ENCODE measurements at regions not wholly inside any gene's neighbourhood (a gene's known extent, or its start where the extent isn't known, plus 50 kb on each side); places are given as distances from the start of the nearest gene placed in this dataset.

DNA sequence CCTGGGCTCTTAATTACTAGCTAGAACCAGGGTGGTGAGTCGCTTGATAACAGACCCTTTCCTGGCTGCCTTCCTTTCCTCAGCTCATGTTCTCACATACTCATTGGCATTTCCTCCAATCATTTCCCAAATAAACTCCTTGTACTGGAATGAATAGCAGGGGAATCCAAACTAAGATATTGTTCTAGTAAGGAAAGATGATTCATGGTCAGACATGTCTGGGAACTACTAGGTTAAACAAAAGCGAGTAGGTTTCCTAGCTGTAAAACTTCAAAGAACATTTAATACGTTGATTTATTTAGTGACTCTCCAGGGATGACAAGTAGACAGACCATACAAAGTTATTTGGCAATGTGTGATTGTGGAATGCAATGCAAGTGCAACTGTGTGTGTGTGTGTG is 121.2 kb upstream of the KCNJ6 start:
- WGBS (ENCODE audit: insufficient coverage, insufficient replicate concordance, low lambda C conversion rate, missing lambda C conversion rate) = 34% methylated on average over 3 of the region's 3 CpGs
- H3K27me3 ChIP-seq (replicated peaks in 1 of 2; ENCODE audit: control insufficient read depth in 2 of 2, insufficient read depth in 2 of 2, low read length in 1 of 2) = no peaks in the 10 kb centered on the region
- no peak for FAIRE-seq
- intact Hi-C loops (cut with micrococcal nuclease; ENCODE audit: unreplicated experiment) (no loop called here), in situ Hi-C loops (cut with MboI) (no loop called here)
- no peak overlapping the region for H3K4me2 ChIP-seq (ENCODE audit: control insufficient read depth, insufficient read depth)
- H3K27ac ChIP-seq (ENCODE audit: control insufficient read depth, insufficient read depth) = no peak overlapping the region
- no peak for DNase-seq (ENCODE audit: low read depth, low spot score)
- no peaks in the 10 kb centered on the region for H3K36me3 ChIP-seq (ENCODE audit: control insufficient read depth in 2 of 2, insufficient read depth in 2 of 2, low read length in 1 of 2)
- ChIA-PET RAD21 (ENCODE audit: unreplicated experiment) (no interaction called here), POLR2A (no interaction called here), CTCF (interaction anchor here (1.3 kb wide), 1 partner anchor 90 kb away, joined by 3 read pairs; no protein-coding TSS in a partner anchor), SMC1A (ENCODE audit: uncharacterized antibody, unreplicated experiment) (interaction anchor here (0.6 kb wide), 1 partner anchor 22 kb away, joined by 3 read pairs; no protein-coding TSS in a partner anchor)
- no peak for ATAC-seq
- no peaks in the 10 kb centered on the region for H4K20me1 ChIP-seq (ENCODE audit: control insufficient read depth, insufficient read depth)
- H3K4me1 ChIP-seq (ENCODE audit: control insufficient read depth, insufficient read depth, low read length) = no peaks in the 10 kb centered on the region
- H3K9me3 ChIP-seq (replicated peaks; ENCODE audit: control insufficient read depth, insufficient read depth, low read length) = no peaks in the 10 kb centered on the region
- no peak overlapping the region for H3K4me3 ChIP-seq
- no peaks in the 10 kb centered on the region for H3K79me2 ChIP-seq (ENCODE audit: control insufficient read depth, insufficient read depth, low read length)
- H2AFZ ChIP-seq (ENCODE audit: control insufficient read depth, low read depth, low read length) = no peak overlapping the region
- no TSS peak for BruUV-seq (replicated peaks)
- no peak overlapping the region for H3K9ac ChIP-seq (ENCODE audit: control insufficient read depth, insufficient read depth, low read length)
- no peak for TF ChIP-seq ETV6 (conservative IDR thresholded peaks at IDR 0.05 in 1 of 2, IDR thresholded peaks at IDR 0.05 in 1 of 2; ENCODE audit: borderline replicate concordance in 1 of 2, low read depth in 1 of 2)
- TF ChIP-seq EZH2 (IDR thresholded peaks at IDR 0.05; ENCODE audit: borderline replicate concordance, control insufficient read depth, low read depth, low read length) = no peak
- no peak for TF ChIP-seq YY1 (IDR thresholded peaks at IDR 0.05; ENCODE audit: low read depth, low read length)
- TF ChIP-seq SPI1 (IDR thresholded peaks at IDR 0.05; ENCODE audit: borderline replicate concordance, insufficient read depth, low read depth, low read length) = no peak
- TF ChIP-seq YBX1 (IDR thresholded peaks at IDR 0.05) = no peak
- no peak for TF ChIP-seq NR2F1 (conservative IDR thresholded peaks at IDR 0.05)
- TF ChIP-seq, protein P1, sequence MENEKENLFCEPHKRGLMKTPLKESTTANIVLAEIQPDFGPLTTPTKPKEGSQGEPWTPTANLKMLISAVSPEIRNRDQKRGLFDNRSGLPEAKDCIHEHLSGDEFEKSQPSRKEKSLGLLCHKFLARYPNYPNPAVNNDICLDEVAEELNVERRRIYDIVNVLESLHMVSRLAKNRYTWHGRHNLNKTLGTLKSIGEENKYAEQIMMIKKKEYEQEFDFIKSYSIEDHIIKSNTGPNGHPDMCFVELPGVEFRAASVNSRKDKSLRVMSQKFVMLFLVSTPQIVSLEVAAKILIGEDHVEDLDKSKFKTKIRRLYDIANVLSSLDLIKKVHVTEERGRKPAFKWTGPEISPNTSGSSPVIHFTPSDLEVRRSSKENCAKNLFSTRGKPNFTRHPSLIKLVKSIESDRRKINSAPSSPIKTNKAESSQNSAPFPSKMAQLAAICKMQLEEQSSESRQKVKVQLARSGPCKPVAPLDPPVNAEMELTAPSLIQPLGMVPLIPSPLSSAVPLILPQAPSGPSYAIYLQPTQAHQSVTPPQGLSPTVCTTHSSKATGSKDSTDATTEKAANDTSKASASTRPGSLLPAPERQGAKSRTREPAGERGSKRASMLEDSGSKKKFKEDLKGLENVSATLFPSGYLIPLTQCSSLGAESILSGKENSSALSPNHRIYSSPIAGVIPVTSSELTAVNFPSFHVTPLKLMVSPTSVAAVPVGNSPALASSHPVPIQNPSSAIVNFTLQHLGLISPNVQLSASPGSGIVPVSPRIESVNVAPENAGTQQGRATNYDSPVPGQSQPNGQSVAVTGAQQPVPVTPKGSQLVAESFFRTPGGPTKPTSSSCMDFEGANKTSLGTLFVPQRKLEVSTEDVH (IDR thresholded peaks at IDR 0.05; ENCODE audit: low read depth, partially characterized antibody) = no peak
- no peak for TF ChIP-seq ZNF274 (IDR thresholded peaks at IDR 0.05; ENCODE audit: insufficient read depth, insufficient read length)
- TF ChIP-seq, protein P2, sequence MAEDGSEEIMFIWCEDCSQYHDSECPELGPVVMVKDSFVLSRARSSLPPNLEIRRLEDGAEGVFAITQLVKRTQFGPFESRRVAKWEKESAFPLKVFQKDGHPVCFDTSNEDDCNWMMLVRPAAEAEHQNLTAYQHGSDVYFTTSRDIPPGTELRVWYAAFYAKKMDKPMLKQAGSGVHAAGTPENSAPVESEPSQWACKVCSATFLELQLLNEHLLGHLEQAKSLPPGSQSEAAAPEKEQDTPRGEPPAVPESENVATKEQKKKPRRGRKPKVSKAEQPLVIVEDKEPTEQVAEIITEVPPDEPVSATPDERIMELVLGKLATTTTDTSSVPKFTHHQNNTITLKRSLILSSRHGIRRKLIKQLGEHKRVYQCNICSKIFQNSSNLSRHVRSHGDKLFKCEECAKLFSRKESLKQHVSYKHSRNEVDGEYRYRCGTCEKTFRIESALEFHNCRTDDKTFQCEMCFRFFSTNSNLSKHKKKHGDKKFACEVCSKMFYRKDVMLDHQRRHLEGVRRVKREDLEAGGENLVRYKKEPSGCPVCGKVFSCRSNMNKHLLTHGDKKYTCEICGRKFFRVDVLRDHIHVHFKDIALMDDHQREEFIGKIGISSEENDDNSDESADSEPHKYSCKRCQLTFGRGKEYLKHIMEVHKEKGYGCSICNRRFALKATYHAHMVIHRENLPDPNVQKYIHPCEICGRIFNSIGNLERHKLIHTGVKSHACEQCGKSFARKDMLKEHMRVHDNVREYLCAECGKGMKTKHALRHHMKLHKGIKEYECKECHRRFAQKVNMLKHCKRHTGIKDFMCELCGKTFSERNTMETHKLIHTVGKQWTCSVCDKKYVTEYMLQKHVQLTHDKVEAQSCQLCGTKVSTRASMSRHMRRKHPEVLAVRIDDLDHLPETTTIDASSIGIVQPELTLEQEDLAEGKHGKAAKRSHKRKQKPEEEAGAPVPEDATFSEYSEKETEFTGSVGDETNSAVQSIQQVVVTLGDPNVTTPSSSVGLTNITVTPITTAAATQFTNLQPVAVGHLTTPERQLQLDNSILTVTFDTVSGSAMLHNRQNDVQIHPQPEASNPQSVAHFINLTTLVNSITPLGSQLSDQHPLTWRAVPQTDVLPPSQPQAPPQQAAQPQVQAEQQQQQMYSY (CRISPR knock-in tag; IDR thresholded peaks at IDR 0.05) = no peak
- TF ChIP-seq IRF4 (IDR thresholded peaks at IDR 0.05; ENCODE audit: low read depth, low read length) = no peak
- no peak for TF ChIP-seq MYB (IDR thresholded peaks at IDR 0.05; ENCODE audit: borderline replicate concordance, low read depth, low read length)
- TF ChIP-seq BHLHE40 (IDR thresholded peaks at IDR 0.05; ENCODE audit: borderline replicate concordance in 1 of 2, low read depth in 2 of 2, low read length in 1 of 2) = no peak
- TF ChIP-seq, protein P3, sequence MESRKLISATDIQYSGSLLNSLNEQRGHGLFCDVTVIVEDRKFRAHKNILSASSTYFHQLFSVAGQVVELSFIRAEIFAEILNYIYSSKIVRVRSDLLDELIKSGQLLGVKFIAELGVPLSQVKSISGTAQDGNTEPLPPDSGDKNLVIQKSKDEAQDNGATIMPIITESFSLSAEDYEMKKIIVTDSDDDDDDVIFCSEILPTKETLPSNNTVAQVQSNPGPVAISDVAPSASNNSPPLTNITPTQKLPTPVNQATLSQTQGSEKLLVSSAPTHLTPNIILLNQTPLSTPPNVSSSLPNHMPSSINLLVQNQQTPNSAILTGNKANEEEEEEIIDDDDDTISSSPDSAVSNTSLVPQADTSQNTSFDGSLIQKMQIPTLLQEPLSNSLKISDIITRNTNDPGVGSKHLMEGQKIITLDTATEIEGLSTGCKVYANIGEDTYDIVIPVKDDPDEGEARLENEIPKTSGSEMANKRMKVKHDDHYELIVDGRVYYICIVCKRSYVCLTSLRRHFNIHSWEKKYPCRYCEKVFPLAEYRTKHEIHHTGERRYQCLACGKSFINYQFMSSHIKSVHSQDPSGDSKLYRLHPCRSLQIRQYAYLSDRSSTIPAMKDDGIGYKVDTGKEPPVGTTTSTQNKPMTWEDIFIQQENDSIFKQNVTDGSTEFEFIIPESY (IDR thresholded peaks at IDR 0.05) = no peak
- TF ChIP-seq CEBPB (IDR thresholded peaks at IDR 0.05; ENCODE audit: borderline replicate concordance in 1 of 2, low read depth in 2 of 2, low read length in 2 of 2) = no peak
- TF ChIP-seq MEF2A (IDR thresholded peaks at IDR 0.05; ENCODE audit: insufficient read depth, low read depth, low read length) = no peak
- no peak for TF ChIP-seq SMC3 (IDR thresholded peaks at IDR 0.05; ENCODE audit: borderline replicate concordance, low read length)
- TF ChIP-seq FOXM1 (IDR thresholded peaks at IDR 0.05; ENCODE audit: low read depth, low read length) = no peak
